Stimulated activated CD4-positive, alpha-beta T cell treated with anti-CD3 and anti-CD28 coated beads, Interleukin-15, amount 100 ng/mL, for 48 hours (primary cell): ENCODE measurements at regions not wholly inside any gene's neighbourhood (a gene's known extent, or its start where the extent isn't known, plus 50 kb on each side); places are given as distances from the start of the nearest gene placed in this dataset.

Source experiments
- DNase-seq, 2 donors: peaks; one replicate each; pipeline ENCODE4 v3.0.0-alpha.2; 2020; ENCODE audit warnings: low read depth in 2 of 2

DNA sequence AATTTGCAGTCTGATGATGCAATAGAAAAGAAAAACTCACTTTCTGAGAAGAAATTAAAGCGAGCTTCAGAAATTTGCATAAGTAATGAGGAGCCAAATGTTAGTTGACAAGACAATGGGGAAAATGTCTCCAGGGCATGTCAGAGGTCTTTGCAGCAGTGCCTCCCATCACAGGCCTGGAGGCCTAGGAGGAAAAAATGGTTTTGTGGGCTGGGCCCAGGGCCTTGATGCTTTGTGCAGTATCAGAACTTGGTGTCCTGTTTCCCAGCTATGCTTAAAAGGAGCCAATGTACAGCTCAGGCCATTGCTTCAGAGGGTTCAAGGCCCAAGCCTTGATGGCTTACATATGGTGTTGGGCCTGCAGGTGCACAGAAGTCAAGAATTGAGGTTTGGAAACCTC lies 298.4 kb downstream of the SMARCA2 start:
- no peak for DNase-seq

DNA sequence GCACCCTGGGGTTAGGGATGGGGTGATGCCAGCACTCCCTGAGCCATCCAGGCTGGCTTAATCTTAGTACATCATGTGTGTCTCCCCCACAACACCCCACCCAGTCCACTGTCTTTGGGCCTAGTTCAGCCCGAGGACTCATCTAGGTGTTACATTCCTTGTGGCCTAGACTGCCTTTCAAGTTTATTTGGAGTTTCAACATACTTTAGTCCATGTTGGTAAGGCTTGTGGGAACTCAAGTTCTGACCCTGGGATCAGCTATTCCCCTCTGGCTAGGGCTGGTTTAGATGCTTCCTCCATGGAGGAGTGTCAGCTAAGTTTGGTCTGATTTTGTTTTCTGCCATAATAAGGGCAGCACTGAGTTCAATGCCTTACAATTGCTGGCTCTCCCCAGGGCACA lies 302.4 kb downstream of the SMARCA2 start:
- no peak for DNase-seq

DNA sequence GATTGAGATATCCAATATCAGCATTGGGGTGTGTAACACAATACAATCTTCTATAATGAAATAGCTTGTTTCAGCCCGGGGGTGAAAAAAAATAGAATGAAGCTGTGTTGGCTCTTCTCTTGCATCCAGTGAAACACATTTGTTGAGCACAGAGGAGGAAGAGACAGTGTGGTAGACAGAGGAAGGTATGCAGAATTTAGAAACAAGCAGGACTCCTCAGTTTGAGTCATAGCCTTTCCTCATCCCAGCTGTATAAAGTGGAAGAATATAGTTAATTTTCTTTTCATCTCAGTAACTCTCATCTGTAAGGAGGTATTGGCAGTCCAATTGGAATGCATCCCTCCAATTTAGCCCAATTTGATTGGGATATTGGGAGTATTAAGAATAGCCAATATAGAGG lies 302.2 kb upstream of the VLDLR start:
- no peak for DNase-seq

DNA sequence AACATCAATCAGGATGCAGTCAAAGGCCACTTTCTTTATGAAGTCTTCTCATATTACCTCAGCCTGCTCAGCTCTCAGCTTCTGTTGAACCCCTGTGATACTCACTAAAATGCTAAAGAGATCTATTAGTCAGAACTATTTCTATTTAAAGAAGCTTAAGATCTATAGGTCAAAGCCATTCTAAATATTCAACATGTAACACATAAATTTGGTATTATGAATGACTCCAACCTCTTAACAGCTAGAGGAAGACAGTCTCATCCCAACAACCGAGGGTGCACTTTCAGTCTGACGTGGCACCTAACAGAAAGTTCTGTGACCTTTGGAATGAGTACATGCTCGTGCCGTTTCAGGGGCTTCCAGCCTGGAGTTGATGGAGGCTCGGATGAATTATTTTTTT lies 301.5 kb upstream of the VLDLR start:
- DNase-seq = no peak

DNA sequence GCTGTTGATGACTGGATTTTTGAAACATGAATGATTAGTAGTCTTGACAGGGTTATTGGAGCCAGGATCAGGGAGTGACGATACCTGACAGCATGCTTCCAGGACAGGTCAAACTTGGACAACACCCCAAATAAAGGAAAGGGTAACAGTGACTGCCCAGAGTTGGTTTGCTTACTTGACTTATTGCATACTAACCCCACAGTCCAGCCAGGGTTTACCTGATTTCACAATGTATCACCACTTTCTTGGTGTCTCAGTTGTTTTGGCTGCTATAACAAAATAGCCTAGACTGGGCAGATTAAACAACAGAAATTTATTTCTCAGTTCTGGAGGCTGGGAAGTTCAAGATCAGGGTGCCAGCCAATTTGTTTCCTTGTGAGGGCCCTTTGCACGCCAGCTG lies 301.0 kb upstream of the VLDLR start:
- no peak for DNase-seq

DNA sequence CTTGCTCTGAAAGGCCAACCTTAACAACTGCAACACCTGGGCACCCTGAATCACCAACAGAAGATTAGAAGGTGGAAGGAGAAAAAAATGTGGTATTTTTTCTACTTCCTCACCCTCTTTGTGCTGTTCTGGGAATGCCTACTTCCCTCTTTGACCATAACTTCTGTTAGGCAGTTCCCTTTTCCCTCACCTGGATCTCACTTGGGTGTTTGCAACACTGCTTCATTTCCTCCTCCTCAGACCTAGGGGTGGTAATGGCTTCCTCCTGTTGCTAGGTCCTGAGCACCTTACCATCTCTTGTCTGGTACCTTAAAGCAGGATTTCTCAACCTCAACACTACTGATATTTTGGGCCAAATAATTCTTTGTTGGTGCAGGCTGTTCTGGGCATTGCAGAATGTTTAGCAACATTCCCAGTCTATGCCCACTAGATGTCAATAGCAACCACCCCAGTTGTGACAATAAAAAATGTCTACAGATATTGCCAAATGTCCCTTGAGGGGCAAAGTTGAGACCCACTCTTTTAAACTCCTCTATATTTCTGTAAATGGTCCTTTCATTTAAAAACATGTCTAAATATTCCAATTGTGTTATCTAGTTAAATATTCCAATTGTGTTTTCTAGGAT lies 300.0 kb upstream of the VLDLR start:
- no peak for DNase-seq

DNA sequence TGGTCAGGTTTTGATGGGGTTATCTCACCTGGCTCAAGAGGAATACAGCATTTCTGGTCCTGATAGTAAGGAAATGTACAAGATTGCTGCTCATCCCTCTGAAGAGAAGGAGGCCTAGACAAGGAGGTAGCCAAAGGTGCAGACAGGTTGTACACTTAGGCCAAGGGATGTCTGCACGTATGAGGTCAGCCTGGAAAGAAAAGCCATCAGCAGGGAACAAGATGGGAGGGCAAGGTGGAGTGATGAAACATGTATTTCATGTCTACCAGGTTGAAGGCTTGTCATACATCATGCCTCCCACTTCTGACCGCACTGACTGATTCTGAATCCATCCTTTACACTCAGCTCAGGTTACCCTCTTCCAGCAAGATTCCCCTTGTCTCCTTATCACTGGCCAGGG lies 296.8 kb upstream of the VLDLR start:
- no peak for DNase-seq

DNA sequence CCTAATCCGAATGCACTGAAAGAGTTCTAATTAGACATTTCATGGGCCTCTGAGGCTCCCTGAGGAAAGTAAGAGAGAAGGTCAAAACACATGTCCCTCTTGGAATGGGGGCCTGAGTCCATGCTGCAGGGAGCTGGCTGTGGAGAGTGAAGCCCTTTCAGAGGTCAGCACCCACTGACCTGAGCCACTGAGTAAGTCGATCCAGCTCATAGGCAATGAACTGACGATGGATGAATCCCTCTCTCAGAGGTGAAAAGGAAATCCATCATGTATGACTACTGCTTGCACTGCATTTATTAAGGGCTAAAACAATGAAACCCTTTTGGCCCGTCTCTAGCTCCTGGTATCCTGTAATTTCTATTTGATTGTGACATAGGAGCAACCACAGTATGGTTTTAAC lies 288.9 kb upstream of the VLDLR start:
- DNase-seq = no peak

DNA sequence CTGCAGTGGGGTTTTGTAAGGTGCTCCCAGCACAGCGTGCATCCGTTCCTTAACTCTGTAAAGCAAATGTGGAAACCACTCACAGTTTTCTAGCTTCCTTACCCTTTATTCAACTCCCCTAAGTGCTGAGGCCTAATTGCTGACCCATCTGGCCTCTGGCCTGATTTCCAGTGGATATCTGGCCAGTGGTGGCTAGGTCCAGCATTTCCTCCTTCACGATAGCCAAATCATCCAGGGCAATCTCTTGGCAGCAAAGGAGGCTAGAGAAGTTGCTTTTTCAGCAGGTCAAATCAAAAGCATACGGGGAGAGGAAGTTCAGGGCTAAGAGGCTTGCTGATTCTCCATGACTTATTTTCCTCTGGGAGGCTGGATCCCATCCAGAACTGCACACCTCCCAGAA lies 286.3 kb upstream of the VLDLR start:
- DNase-seq = no peak

DNA sequence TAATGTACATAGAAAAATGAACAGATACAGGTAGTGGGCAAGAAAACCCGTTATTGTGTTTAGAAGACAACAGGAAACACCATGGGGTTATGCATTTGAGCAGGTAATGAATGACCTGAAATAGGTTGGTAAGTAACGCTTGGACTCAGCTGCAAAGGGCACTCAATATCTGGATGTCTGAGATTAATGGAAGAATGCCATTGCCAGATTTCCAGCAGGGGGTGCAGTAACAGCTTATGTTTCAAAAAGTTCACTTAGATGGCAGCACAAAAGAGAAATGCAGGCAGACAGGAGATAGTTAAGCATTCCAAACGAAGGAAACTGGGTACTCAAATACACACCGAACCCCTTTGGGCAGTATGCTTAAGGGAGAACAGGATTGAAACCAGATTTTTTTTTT lies 285.5 kb upstream of the VLDLR start:
- no peak for DNase-seq

DNA sequence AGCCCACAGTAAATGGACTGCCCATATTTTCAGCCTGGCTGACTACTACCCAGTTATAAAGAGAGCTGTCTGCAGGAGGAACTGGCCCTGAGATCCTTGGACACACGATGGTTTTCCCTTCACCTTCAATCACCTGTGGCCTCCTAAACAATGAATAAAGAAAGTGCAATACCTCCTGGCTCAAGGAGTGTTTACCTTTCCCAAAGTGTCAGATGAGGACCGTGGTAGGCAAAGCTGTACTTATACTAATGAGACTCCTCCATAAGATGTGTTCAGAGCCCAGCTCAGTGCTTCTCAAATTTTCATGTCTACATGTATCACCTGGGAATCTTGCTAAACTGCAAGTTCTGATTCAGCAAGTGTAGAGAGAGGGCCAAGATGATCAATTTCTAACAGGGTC lies 284.5 kb upstream of the VLDLR start:
- DNase-seq = no peak

DNA sequence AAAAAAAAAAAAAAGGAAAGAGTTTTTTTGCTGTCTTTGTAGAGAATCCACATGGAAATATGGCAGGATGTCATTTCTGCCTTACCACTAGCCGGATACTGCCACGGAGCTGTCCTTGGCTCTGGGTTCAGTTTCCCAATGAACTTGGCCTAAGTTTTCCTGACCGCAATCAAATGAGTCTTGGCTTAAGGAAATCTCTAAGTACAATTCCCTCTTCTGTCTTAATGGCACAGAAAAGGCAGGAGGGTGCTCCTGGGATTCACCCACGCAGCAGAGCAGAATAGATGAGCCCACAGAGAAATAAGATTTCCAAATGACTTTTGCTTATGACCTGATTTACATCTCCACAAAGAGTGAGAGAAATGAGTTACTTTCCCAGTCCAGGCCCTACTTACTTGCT lies 284.0 kb upstream of the VLDLR start:
- no peak for DNase-seq

DNA sequence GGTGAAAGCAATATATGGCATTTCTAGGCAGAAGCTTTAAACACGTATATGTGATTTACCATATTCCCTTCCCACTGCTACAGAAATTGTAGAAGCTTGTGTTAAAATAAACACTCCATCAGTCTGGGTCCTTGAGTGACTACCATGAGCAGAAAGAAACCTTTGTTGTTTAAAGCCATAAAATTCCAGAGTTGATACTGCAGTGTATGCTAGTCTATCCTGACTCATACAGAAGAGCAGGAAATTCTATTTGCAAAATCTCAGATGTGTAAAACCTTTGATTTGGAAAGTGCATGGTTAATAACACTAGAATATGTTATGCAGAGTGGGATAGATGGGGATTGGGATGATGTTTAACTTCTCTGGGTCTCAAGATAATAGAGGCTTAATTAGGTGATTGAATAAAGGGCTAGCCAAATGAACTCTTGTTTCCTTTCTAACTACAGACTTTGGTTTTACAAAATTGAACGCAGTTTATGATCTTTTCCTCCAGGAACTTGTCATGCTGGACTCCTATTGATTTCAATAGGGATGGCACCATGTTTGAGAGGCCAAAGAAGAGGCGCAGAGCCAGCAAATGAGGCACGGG lies 282.7 kb upstream of the VLDLR start:
- no peak for DNase-seq

DNA sequence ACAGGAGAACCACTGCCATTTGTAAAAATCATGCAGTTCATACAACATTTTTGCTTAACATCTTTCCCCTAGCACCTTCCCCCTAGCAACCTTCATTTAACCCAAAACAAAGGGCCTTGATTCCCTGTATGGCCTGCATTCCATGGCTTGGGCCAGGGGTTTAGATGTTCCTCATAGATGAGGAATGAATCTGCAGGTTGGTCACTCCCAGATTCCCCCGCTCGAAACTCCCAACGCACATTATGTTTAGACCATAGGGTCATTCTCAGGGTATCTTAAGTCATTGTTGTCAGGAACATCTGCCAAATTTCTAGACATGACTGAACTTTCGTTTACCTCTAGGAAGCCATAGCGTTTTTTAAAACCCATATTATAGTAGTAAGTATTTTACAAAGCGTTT lies 282.2 kb upstream of the VLDLR start:
- DNase-seq = no peak

DNA sequence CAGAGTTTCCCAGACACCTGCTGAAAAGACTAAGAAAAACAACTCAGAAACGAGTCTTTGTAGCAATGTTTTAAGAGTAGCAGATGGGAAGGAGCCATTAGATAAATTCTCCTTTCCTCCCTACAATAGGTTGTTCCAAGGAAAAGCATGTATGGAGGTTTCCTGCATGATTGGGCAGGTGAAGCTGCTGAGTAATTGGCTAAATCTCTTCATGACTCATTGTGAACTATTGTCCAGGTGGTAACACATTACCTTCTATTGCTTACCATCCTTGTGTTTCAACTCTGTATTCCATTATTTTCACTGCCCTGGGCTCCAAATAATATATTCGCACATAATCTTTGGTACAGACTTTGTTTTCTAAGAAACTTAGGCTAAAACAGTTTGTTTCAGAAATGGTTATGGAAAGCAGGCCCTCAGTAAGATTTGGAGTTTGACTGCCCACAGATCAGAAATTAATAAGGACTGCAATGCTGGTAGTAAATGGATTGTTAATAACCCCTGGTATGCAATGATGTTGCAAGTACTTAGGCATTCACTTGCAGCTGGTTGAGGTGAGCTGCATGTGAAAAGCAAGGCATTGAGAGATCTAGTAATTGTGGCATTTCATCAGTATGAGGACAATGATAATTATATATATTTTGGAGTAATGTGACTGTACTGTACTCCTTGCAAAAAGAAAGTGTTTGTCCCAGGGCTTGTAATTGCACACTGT lies 281.4 kb upstream of the VLDLR start:
- DNase-seq = no peak

DNA sequence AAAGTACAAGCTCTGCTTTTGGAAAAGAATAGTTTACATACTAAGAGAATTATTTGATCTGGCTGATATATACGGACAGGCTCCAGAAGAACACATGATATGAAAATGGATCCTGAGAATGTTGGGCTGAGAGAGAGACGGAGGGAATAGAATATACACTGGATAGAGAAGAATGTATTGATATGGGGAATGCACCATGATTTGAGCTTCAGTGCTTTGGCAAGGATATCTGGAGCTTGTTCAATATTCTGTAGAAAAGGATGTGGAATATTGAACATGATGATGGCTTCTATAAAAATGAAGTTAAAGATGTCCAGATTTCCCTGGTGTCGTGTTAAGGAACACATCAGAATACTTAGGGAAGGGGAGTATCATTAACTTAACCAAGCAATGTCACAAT lies 280.5 kb upstream of the VLDLR start:
- DNase-seq = no peak

DNA sequence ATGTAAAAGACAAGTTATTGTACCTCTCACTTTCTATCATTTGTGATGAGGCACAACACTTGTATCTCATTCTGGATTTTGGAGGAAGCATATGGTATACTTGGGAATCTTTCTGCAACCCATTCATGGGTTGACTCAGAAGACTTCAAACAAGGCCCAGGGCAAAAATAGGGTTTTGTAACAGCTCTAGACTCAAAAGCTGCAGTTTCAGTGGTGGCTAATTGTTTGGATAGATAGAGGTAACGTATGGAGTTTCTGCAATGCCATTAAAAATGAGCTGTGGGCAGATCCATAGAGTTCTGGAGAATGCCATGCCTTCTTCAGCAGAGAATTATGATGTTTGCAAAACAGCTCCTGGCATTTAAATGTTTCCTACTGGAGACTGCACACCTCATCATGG lies 279.6 kb upstream of the VLDLR start:
- DNase-seq = no peak

DNA sequence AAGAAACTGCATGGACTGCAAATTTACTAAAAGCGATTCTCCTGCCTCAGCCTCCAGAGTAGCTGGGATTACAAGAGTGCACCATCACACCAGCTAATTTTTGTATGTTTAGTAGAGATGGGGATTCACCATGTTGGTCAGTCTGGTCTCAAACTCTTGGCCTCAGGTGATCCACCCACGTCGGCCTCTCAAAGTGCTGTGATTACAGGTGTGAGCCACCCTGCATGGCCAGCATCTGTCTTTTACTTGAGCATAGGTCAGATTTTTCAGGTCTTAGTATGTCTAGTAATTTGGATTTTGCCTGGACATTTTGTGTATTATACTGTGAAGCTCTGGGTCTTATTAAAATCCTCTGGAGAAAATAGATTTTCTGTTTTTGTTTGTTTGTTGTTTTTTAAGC lies 277.8 kb upstream of the VLDLR start:
- DNase-seq = no peak

DNA sequence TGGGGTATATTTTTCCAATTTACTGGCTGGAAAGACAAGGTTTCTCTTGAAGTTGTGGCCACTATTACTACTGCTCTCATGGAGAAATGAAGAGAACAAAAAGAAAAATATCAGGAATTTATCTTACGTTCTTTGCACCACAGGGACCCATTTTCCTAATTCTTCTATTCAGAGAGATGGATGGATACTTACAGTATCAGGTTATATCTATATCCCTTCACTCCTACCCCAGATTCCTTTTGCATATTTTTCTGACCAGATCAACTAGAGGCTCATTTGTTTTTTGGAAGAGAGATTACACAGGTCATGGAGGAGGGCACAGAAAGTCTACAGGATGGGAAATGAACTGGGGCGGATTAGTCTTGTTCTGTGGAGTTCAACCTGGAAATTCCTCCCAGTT lies 277.2 kb upstream of the VLDLR start:
- DNase-seq = no peak

DNA sequence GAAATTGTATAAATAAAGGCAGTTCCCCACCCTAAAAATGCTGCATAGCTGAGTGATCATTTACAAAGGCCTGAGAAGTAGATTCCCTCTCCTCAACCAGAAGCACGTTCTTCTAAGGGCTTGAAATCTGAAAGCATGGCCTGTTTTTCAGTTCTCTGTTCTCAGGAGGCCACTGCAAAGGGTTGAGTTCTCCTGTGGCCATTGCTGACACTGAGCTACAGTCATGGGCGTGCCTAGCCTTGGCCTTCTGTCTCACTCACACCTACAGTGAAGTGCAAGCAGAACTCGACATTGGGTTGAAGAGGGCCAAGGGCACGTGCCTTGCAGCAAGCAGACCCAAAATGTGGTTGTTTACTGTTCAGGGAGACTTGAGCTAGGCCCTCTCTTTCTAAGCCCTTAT lies 276.6 kb upstream of the VLDLR start:
- no peak for DNase-seq

DNA sequence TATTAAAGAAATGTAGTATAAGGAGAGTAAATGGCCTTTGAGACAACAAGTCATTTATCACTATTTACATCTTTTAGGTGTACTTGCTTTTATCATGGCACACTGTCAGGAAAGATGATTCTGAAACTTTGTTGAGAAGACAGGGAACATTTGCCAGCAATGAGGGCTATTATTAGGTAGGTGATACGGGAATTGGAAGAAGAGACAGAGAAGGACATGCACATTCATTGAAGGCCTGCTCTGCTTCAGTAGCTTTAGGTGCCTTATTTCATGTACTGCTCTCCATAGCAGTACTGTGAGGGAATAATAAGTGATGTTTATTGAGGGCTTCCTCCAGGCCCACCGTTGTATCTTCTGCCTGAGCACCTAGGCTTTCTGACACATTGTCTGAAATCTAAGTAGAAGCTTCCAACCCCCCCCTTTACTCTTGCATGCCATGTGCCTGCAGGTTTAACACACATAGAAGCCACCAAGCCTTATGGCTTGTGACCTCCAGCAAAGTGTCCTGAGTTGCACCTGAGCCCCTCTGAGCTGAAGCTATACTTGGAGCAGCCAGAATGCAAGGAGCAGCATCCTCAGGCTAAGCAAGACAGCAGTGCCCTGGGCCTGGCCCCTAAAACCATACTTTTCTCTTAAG lies 275.2 kb upstream of the VLDLR start:
- no peak for DNase-seq

DNA sequence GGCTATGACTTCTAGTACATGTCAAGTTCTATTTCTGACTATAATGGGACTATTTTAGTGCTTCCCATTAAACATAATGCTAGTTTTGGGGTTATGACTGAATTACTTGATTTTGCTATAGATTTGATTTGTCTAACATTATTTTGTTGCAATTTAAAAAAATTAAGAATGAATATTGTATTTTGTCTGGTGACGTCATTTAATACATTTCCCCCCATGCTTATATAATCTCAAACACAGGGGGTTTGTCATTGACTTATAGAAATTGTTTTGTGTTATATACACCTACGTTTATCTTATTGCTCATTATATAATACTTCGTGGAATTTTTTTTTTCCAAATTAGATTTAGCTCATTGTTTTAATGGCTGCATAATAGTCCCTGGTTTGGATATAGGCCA lies 270.3 kb upstream of the VLDLR start:
- DNase-seq = no peak

DNA sequence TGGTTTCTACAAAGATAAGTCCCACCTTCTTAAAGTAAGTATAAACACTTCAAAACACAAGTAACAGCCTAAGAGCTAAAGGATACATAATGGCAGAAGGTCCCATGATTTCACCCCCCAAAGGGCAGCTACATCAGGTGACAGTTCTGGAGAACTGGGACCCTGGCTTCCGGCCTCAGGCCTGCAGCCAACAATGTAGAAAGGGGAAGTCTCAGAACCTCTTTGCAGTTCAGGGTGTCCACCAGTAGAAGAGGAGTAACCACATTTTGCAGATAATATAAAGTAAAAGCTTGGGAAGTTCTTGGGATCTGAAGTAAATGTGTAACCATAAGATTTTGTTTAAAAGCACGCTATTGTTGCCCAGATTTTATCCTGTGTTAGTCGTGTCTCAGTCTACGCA lies 267.4 kb upstream of the VLDLR start:
- no peak for DNase-seq
